ENCODE measurements at regions not wholly inside any gene's neighbourhood (a gene's known extent, or its start where the extent isn't known, plus 50 kb on each side); places are given as distances from the start of the nearest gene placed in this dataset.

- TF ChIP-seq YEATS2 (CRISPR knock-in tag; IDR thresholded peaks at IDR 0.05; ENCODE audit: borderline replicate concordance) (no peak), CEBPB (IDR thresholded peaks at IDR 0.05; ENCODE audit: borderline replicate concordance, low read depth, low read length) (no peak), HNRNPL (IDR thresholded peaks at IDR 0.05; ENCODE audit: low read depth, low read length) (no peak), ZNF362 (CRISPR knock-in tag; IDR thresholded peaks at IDR 0.05; ENCODE audit: borderline replicate concordance) (no peak), HNRNPH1 (optimal IDR thresholded peaks at IDR 0.05; ENCODE audit: low read depth, low read length) (no peak), CEBPG (CRISPR knock-in tag; IDR thresholded peaks at IDR 0.05) (no peak)
Observed at GRCh38 chr6:74507649-74508048, 698.2 kb downstream of the COL12A1 start (continued).

GRCh38 chr6:74505391-74505790, 700.5 kb downstream of the COL12A1 start:
- H3K9me3 ChIP-seq (ENCODE audit: low read length), result peaks cover 26% of the 10 kb centered on the region
- no peaks in the 10 kb centered on the region for H4K20me1 ChIP-seq (ENCODE audit: insufficient read depth, low read length)
- FAIRE-seq (no peak), ATAC-seq (no peak), DNase-seq (ENCODE audit: low spot score) (no peak)
- no peak overlapping the region for H3K9ac ChIP-seq (ENCODE audit: insufficient read depth, low read depth, low read length)
- ChIA-PET CTCF (ENCODE audit: low intra/inter-chr PET ratio, low total read pairs) (no interaction called here), POLR2A (no interaction called here)
- in situ Hi-C loops (cut with HindIII; ENCODE audit: extremely low pct_ligation_motif_present, low pct_unique_long_range_greater_than_20kb) (no loop called here), intact Hi-C loops (cut with micrococcal nuclease; ENCODE audit: unreplicated experiment) (no loop called here)
- no peak overlapping the region for H2AFZ ChIP-seq (ENCODE audit: low read length)
- no TSS peak for BruUV-seq (replicated peaks)
- H3K27ac ChIP-seq (ENCODE audit: extremely low read length, insufficient read depth, low read length), result no peak overlapping the region
- H3K79me2 ChIP-seq (ENCODE audit: insufficient read depth, low read length), result no peaks in the 10 kb centered on the region
- no peak overlapping the region for H3K4me2 ChIP-seq (ENCODE audit: low read depth, low read length)
- 0% methylated on average over 1 of the region's 1 CpG for WGBS (ENCODE audit: low lambda C conversion rate)
- H3K4me1 ChIP-seq (ENCODE audit: insufficient read depth, low read length), result no peaks in the 10 kb centered on the region
- TF ChIP-seq ZNF160 (CRISPR knock-in tag; IDR thresholded peaks at IDR 0.05), result peak; percentile 99
- no peak for TF ChIP-seq TFE3 (CRISPR knock-in tag; IDR thresholded peaks at IDR 0.05)
- H3K36me3 ChIP-seq (replicated peaks in 1 of 2; ENCODE audit: control insufficient read depth in 1 of 2, insufficient read depth in 2 of 2, low read length in 2 of 2), result no peaks in the 10 kb centered on the region
- H3K27me3 ChIP-seq (ENCODE audit: control insufficient read depth in 1 of 2, insufficient read depth in 2 of 2, low read length in 2 of 2), result no peaks in the 10 kb centered on the region
- H3K4me3 ChIP-seq (replicated peaks in 1 of 3; ENCODE audit: insufficient read depth in 1 of 3, low read depth in 2 of 3, low read length in 3 of 3), result no peak overlapping the region

Data from HepG2 (cell line).